OCI-LY7 (cell line): ENCODE measurements at regions not wholly inside any gene's neighbourhood (a gene's known extent, or its start where the extent isn't known, plus 50 kb on each side); places are given as distances from the start of the nearest gene placed in this dataset.

Source experiments
- BruUV-seq: library from RNA; stranded (reverse); fragments of 400-500 nt; replicated peaks from 2 replicates; lab custom pipeline; 2021; lab: Mats Ljungman, UMichigan
- CTCF ChIA-PET: fragments of 300-600 bp; sonication (Branson Sonifier 250); formaldehyde crosslinking; loops from one replicate; lab custom pipeline; 2022; ENCODE audit warnings: antibody characterized with exemption; ENCODE audit not compliant: unreplicated experiment; lab: Charles Lee
- POLR2A ChIA-PET: fragments of 300-600 bp; sonication (Branson Sonifier 250); formaldehyde crosslinking; loops from one replicate; lab custom pipeline; 2022; ENCODE audit warnings: antibody characterized with exemption; lab: Charles Lee
- DNase-seq: peaks from one replicate; pipeline ENCODE4 v3.0.0-alpha.2; 2015; ENCODE audit warnings: low spot score
- H2AFZ ChIP-seq: fragments of 200-600 bp; sonication (generic), shearing (Covaris generic); 2 replicates; pipeline ENCODE4 v1.6.1; 2014; ENCODE audit warnings: mild to moderate bottlenecking, antibody characterized with exemption, low read length, moderate library complexity
- H3K27ac ChIP-seq: fragments of 200-600 bp; sonication (generic); 2 replicates; pipeline ENCODE4 v1.5.1; 2014; ENCODE audit warnings: mixed run types, low read depth, mild to moderate bottlenecking, moderate library complexity, low read length, inconsistent platforms; ENCODE audit not compliant: poor library complexity, severe bottlenecking
- H3K36me3 ChIP-seq: fragments of 200-600 bp; sonication (generic); 2 replicates; pipeline ENCODE4 v1.6.1; 2014; ENCODE audit warnings: mild to moderate bottlenecking, antibody characterized with exemption, low read length, moderate library complexity, mixed read lengths; ENCODE audit not compliant: insufficient read depth
- H3K4me1 ChIP-seq: fragments of 200-600 bp; sonication (generic); 2 replicates; pipeline ENCODE4 v1.5.1; 2014; ENCODE audit warnings: mild to moderate bottlenecking, low read length; ENCODE audit not compliant: insufficient read depth, poor library complexity, severe bottlenecking
- H3K4me2 ChIP-seq: fragments of 200-600 bp; sonication (generic); 2 replicates; pipeline ENCODE4 v1.6.1; 2014; ENCODE audit warnings: mild to moderate bottlenecking, low read length
- H3K4me3 ChIP-seq: fragments of 200-600 bp; sonication (generic); 2 replicates; pipeline ENCODE4 v1.5.1; 2014; ENCODE audit warnings: mild to moderate bottlenecking, low read depth, low read length; ENCODE audit not compliant: poor library complexity, severe bottlenecking
- H3K79me2 ChIP-seq: fragments of 200-600 bp; sonication (generic); 2 replicates; pipeline ENCODE4 v1.6.1; 2016; ENCODE audit warnings: low read depth, mild to moderate bottlenecking, low read length, moderate library complexity, mixed read lengths; ENCODE audit not compliant: insufficient read depth
- H3K9me2 ChIP-seq: fragments of 200-600 bp; sonication (generic); 2 replicates; pipeline ENCODE4 v1.6.1; 2016; ENCODE audit warnings: mild to moderate bottlenecking, low read length, mixed read lengths; ENCODE audit not compliant: insufficient read depth
- H3K9me3 ChIP-seq: fragments of 200-600 bp; sonication (generic); 2 replicates; pipeline ENCODE4 v1.6.1; 2014; ENCODE audit warnings: mild to moderate bottlenecking, mixed run types, low read length, mixed read lengths
- H4K20me1 ChIP-seq: fragments of 200-600 bp; sonication (generic); 2 replicates; pipeline ENCODE4 v1.6.1; 2014; ENCODE audit warnings: mild to moderate bottlenecking, antibody characterized with exemption, low read length, moderate library complexity, mixed read lengths; ENCODE audit not compliant: insufficient read depth
- EZH2phosphoT487 ChIP-seq: fragments of 200-600 bp; sonication (generic); IDR thresholded peaks from 2 replicates; pipeline ENCODE4 v1.6.1; 2018; ENCODE audit warnings: low read depth, borderline replicate concordance, mild to moderate bottlenecking, mixed run types, antibody characterized with exemption, low read length, moderate library complexity, mixed read lengths
- intact Hi-C: fragments of 100-400 bp; cut with micrococcal nuclease; formaldehyde crosslinking; loops from one replicate; pipeline ENCODE4 v1.10.0; 2022; ENCODE audit not compliant: unreplicated experiment
- TF ChIP-seq, protein P1 (sequence below): fragments of 200-600 bp; sonication (generic); conservative IDR thresholded peaks from 2 replicates; pipeline ENCODE4 v1.5.1; 2014; ENCODE audit warnings: mild to moderate bottlenecking, antibody characterized with exemption, low read length, moderate library complexity, mixed read lengths

DNA sequence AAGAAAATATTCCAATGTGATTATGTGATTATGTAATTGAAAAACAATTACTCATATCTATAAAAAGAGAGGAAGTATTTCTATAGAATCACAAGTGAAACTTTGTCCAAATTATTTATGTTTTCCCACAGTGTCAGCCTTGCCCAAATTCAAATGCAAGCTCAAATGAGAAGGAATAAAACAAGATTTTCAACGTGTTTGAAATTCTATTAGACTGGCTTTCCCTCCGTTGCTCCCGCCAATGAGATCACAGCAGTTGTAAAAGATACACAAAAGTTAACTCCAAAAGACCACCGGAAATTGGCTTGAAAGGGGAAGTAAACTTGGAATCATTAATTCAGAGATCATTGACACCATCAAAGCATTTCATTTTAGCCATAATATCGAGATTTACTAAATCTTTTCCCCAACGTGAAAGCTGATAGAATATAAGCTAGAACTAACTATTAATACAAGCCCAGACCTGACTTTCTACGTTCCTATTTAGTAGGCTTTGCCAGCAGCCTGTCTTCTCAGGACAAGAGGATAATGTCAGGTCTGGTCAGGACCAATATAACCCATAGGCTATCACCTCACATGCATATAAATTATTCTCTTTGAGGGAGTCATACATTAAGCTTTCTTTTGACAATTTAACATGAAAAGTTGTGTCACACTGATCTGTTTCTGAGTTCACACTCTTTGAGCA is 222.6 kb upstream of the CHAC2 start:
- DNase-seq: no peak
- Histone ChIP-seq H3K79me2 (no peaks in the 10 kb centered on the region), H3K36me3 (no peaks in the 10 kb centered on the region), H3K4me1 (no peaks in the 10 kb centered on the region), H3K27ac (no peak overlapping the region), H3K4me3 (no peak overlapping the region), H3K4me2 (no peak overlapping the region), H2AFZ (no peak overlapping the region), H3K9me2 (no peaks in the 10 kb centered on the region), H4K20me1 (no peaks in the 10 kb centered on the region), H3K9me3 (no peaks in the 10 kb centered on the region)
- ChIA-PET CTCF (no interaction called here), POLR2A (interaction anchor here (1.0 kb wide), 1 partner anchor 14 kb away, joined by 4 read pairs; no protein-coding TSS in a partner anchor)
- intact Hi-C loops: no loop called here
- BruUV-seq: no TSS peak
- TF ChIP-seq EZH2phosphoT487: no peak

DNA sequence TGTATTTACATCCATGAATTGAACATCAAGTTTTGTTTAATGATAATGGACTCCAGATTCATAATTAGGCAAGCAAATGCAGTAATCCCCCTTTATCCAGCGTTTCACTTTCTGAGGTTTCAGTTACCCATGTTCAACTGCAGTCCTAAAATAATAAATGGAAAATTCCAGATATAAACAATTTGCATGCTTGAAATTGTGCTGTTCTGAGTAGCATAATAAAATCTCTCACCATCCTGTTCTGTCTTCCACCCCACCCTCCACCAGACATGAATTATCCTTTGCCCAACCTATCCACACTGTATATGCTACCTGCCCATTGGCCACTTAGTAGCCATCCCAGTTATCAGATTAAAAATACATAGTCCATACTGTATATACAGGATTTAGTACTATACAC is 224.5 kb upstream of the CHAC2 start:
- Histone ChIP-seq H3K4me1 (no peaks in the 10 kb centered on the region), H3K79me2 (no peaks in the 10 kb centered on the region), H3K9me3 (no peaks in the 10 kb centered on the region), H3K36me3 (no peaks in the 10 kb centered on the region), H3K4me2 (no peak overlapping the region), H3K4me3 (no peak overlapping the region), H2AFZ (no peak overlapping the region), H4K20me1 (no peaks in the 10 kb centered on the region), H3K27ac (no peak overlapping the region), H3K9me2 (no peaks in the 10 kb centered on the region)
- no peak for DNase-seq
- TF ChIP-seq, protein P1, sequence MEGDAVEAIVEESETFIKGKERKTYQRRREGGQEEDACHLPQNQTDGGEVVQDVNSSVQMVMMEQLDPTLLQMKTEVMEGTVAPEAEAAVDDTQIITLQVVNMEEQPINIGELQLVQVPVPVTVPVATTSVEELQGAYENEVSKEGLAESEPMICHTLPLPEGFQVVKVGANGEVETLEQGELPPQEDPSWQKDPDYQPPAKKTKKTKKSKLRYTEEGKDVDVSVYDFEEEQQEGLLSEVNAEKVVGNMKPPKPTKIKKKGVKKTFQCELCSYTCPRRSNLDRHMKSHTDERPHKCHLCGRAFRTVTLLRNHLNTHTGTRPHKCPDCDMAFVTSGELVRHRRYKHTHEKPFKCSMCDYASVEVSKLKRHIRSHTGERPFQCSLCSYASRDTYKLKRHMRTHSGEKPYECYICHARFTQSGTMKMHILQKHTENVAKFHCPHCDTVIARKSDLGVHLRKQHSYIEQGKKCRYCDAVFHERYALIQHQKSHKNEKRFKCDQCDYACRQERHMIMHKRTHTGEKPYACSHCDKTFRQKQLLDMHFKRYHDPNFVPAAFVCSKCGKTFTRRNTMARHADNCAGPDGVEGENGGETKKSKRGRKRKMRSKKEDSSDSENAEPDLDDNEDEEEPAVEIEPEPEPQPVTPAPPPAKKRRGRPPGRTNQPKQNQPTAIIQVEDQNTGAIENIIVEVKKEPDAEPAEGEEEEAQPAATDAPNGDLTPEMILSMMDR: no peak
- no peak for TF ChIP-seq EZH2phosphoT487
- intact Hi-C loops: no loop called here
- ChIA-PET POLR2A (interaction anchor here (0.7 kb wide), 1 partner anchor 389 kb away, joined by 3 read pairs; no protein-coding TSS in a partner anchor), CTCF (no interaction called here)
- no TSS peak for BruUV-seq

DNA sequence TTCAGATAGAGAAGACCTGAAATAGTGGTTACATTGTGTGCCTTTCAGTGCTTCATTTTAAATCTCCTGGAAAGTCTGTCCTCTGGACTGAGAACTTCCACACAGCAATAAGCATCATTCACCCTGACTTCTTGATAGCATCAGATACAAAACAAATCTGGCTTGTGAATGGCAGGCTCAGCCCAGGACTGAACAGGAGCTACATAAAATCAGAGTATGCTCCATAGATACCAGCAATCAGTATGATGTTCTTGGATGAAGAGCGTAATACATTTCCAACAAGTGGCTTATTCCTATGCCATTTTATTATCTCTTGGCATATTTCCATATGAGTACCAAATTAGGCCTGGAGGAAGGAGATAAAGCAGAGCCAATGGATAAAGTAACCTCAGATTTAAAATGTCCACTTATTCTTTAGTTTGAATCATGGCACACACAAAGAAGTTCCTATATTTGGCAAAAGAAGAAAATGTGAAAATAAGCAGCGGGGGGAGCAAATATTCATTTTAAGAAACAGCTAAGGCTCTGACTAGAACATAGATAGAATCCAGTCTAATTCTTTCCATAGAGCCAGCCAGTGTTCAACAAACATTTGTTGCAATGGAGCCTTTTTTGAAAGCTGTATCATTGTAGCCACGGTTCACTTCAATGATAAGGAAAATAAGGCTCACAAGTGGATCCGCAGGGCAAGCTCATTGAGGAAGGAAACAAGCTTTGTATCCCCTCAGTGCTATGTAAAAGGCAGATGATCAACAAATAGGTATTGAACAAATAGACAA is 230.8 kb upstream of the CHAC2 start:
- no peak overlapping the region for H2AFZ ChIP-seq
- no peak overlapping the region for H3K4me3 ChIP-seq
- no peak for TF ChIP-seq EZH2phosphoT487
- TF ChIP-seq, protein P1: no peak
- H3K79me2 ChIP-seq: no peaks in the 10 kb centered on the region
- DNase-seq: no peak
- H3K4me1 ChIP-seq: no peaks in the 10 kb centered on the region
- H3K4me2 ChIP-seq: no peak overlapping the region
- H3K9me3 ChIP-seq: no peaks in the 10 kb centered on the region
- ChIA-PET POLR2A (interaction anchor here (0.9 kb wide), 1 partner anchor 19 kb away, joined by 3 read pairs; no protein-coding TSS in a partner anchor), CTCF (no interaction called here)
- H3K27ac ChIP-seq: no peak overlapping the region
- intact Hi-C loops: no loop called here
- no TSS peak for BruUV-seq
- no peaks in the 10 kb centered on the region for H3K9me2 ChIP-seq
- H3K36me3 ChIP-seq: no peaks in the 10 kb centered on the region
- H4K20me1 ChIP-seq: no peaks in the 10 kb centered on the region
